Fibroblast of skin of left biceps (primary cell): ENCODE measurements at regions not wholly inside any gene's neighbourhood (a gene's known extent, or its start where the extent isn't known, plus 50 kb on each side); places are given as distances from the start of the nearest gene placed in this dataset.
A peak's percentile ranks its signal among the peaks of the same experiment; 100 is the strongest.

ENCODE experiments used
- DNase-seq, 2 experiments: peaks; one replicate each; pipeline ENCODE4 v3.0.0-alpha.2; 2013; ENCODE audit warnings: low read depth in 2 of 2

DNA sequence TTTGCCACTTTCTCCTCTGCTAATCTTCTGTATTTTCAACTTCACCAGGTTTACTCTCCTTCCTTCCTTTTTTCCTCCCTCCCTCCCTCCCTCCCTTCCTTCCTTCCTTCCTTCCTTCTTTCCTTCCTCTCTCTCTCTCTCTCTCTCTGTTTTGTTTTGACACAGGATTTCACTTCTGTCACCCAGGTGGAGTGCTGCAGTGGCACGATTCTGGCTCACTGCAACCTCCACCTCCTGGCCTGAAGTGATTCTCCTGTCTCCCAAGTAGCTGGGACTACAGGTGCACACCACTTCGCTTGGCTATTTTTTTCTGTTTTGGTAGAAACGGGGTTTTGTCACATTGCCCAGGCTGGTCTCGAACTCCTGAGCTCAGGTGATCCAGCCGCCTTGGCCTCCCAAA, 181.2 kb upstream of the BTG1 start:
- DNase-seq = no peak

DNA sequence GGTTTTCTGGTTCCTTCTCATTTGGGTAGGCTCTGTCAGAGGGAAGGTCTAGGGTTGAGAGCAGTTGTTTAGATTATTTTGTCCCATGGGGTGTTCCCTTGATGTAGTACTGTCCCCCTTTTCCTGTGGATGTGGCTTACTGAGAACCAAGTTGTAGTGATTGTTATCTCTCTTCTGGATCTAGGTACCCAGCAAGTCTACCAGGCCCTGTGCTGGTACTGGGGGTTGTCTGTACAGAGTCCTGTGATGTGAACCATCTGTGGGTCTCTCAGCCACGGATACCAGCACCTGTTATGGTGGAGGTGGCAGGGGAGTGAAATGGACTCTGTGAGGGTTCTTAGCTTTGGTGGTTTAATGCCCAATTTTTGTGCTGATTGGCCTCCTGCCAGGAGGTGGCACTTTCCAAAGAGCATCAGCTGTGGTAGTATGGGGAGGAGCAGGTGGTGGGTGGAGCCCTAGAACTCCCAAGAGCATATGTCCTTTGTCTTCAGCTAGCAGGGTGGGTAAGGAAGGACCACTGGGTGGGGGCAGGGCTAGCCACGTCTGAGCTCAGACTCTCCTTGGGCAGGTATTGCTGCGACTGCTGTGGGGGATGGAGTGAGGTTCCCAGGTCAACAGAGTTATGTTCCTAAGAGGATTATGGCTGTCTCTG, 179.3 kb upstream of the BTG1 start:
- no peak for DNase-seq

DNA sequence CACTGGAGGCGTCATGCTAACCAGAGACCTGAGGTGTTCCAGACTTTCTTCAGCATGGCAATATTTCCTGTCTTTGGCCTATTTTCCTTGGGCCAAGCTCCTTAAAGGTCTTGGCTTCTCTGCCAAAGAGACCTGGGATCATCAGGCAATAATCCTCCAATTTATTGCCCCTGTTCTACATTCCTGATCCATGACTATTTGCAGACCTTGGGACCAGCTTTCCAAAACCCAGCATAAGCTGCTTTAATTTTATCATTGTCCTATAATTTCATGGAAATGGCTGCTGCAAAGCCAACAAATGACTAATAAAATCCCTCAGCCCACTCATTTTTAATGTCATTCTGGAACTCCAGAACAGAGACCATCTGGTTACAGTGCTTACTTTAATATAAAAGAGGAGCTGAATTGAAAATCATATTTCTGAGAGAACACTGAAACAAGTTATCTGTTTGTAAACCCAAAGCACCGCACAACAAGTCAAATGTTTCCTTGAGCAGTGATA, 166.9 kb upstream of the BTG1 start:
- no peak for DNase-seq

DNA sequence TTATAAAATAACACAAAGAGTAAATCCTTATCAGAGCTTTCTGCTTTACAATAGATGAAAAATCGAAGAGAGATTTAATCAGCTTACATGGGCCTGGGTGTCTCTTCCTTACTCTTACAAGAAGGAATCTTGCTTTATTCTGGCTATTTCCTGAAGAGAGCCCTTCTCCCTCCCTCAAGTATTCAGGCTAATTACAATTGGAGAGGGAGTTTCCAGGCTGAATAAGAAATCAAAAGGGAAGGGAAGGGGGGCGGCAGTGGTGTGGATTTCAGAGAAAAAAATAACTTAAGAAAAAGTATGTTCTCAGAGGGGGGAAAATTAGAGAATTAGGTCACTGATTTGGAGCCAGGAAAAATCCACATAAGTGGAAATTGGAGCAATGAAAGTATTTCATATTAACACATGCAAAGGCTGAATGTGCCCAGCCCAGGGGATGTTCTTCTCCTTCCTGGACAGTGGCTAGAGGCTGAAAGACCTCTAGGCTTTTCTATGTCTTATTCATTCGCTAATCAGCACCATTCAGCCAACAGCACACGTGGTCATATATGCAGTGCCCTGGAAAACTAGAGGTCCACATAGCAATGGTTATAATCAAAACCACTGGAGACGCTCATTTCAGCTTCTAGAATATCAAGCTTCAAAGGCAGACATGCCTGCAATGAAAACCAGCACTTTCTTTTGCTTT, 158.9 kb upstream of the BTG1 start:
- no peak for DNase-seq

DNA sequence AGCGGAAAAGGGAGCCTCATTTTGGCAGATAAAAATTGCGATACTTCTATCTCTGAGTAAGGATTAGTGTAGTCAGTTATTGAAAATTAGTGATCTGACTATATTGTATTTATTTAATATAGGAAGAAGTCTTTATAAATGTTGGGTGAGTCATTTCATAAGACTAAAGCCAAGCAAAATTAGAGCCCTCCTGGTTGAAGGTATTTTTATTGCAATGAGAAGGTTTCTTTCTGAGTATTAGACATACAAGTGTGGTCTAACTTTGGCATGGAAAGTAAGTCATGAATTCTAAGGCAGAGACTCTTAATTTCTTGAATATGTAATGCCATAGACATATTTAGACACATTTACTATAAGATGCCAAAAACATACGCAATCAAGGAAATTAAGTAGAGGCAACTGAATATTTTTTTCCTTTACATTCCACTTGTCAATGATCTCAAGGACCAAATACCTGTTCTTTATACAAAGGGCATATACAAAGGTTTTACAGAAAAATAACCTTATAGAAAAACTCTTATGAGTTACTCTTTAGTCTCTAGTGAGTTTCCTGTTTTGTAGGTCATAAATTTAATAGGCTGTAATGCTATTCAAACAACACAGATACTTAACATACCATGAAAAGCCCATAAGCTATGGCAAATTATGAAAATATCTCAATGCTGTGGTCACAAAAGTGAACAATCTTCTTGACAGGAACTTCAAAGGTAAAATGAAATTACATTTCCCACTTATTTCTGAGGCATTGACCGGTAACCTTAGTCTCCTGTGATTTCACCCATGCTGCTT, 156.6 kb upstream of the BTG1 start:
- no peak for DNase-seq

DNA sequence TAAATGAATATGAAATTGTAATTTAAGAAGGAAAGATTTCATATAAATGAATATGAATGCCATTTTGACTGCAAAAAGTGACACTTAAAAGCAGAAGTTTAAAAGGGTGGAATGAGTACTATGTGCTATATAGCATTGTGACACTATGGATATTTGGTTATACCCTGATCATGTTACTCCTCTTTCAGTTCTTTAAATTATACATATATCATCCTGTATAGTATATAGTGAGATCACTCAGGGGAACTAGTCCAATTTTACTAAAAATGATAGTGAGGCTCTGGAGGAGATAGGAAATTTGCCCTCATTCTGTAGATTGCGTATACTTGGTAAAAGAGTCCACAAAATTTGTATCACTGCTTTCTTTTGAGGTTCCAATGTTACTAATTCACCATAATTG, 155.7 kb upstream of the BTG1 start:
- DNase-seq = no peak

DNA sequence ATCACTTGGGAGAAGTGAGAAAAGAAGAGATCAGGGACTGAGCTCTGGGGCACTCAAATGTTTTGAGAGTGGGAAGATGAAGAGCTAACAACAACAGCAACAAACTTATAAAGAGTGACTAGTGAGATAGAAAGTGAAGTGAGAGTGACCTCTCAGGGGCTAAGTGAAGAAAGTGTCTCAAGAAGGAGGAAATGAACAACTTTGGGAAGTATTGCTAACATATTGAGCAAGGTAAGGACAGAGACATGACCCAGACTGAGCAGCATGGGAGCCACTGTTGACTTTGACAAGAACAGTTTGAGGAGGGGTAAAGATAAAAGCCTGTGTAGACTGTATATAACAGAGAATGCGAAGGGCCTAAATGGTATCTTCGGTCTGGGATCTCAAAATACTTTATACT, 155.1 kb upstream of the BTG1 start:
- DNase-seq = no peak

DNA sequence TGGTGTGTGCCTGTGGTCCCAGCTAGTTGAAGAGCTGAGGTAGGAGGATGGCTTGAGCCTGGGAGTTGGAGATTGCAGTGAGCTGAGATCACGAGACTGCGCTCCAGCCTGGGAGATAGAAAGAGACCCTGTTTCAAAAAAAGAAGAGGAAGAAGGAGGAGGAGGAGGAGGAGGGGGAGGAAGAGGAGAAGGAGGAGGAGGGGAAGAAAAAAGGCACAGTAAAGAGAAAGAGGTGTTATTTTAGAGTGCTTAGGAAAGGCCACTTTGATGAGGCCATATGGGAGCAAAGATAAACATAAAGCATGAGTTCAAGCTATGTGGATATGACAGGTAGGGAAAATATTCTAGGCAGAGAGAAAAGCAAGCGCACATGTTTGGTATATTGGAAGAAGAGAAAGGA, 154.1 kb upstream of the BTG1 start:
- no peak for DNase-seq

DNA sequence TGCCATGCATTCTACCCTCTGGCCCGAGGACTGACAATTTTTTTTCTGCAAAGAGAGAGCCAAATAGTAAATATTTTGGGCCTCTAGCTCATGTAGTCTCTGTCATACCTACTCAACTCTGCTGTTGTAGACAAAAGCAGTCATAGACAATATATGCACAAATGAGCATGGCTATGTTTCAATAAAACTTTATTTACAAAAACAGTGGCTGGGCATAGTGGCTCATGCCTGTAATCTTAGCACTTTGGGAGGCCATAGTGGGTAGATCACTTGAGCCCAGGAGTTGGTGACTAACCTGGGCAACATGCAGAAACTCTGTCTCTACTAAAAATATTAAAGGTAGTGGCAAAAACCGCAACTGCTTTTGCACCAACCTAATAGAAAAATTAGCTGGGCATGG, 153.7 kb upstream of the BTG1 start:
- no peak for DNase-seq

DNA sequence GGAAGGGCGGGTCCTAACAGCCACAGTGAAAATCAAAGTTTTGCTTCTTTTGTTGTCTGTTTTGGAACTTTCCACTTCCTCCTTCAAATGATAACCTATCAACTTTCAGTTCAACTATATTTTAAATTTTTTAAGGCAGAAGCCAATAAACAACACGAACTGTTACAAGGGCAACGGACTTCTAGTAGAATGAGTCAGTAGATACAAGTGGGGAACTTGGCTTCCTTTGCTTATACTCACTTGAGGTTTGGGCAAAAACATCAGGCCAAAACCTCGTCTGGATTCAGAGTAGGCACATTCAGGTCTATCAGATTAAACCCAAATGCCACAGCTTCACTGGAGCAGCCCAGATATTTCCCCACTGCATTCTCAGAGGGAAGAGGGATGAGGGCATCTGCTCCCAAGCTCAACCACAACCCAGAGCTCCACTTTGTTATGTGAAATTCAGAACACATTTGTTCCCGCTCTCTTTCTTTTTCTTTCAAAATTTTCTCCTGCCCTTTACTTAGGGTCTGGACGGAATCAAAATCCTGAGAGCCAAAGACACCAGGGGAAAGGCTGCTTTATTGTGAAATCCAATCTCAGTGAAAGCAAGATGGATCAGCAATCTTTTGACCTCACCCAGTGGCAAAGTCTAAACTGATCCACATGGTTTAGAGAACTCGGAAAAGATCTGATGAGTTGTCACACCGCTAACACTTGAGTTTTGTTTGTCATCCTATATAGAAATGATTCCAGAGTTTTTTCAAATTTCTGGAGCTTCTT, 152.5 kb upstream of the BTG1 start:
- DNase-seq = peak in 1 of 2 experiments; percentile 28

DNA sequence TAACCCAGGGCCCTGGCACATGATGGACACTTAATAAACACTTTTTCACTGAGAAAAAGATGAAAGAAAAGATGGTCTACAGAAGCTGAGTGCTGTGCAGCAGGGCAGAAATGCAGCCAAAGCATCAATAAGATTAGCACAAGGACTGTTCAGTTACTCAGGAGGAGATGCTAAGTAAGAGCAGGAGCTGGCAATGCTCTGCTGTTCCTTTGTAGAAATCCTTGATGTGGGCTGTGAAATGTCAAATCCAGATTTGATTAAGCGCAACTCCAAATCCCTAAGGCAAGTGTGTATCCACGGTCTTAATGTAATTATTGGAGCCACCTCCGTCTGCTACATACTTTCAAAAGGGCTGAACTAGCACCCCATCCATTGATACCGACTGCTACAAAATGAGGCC, 151.8 kb upstream of the BTG1 start:
- no peak for DNase-seq

DNA sequence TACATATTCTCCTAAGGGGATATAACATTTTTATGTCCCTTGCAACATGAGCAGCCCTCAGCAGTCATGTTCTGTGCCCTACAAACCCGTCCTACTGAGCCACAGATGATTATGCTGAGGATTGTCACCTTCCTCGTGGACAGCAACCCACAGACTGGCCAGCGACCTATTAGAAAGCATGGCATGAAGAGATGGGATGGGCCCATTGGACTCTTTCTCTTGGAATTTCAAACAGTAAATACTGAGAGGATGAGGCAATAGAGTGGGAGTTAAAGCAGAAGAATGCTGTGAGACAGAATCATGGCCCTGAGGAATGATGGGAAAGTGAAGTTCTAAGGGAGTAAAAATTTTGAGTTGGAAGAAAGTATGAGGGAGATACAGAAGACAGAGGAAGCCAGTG, 149.9 kb upstream of the BTG1 start:
- DNase-seq = no peak

DNA sequence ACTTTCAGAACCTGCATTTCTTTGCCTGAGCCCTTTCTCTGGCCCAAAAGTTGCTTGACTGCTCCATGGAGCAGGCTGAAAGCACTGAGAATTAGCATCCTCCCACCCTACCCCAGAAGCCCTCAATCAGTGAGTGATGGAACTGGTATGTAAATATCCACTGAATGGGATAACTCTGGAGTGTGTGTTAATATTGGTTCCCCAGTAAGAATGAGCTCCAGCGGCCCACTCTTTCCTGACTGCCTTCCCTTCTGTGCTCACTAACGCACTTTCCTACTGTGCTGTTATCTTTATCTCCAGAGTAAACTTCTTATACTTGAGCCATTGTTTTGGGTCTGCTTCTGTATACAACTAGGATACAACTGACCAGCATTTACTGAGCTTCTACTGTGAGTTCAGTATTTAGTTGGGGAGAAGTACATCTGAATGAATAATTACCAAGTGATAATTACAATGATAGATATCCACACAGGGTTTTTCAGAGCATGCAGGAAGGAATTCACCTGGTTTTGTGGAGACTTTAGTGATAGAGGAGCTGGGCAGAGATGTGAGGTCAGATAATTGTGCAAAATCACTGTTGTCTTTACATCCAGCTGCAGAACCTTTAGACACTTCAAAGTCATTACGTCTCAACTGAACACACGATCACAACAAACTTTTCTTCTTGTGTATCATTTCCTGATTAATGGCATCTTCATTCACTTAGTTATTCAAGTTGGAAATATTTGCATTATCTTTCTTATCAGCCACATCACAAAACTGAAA, 149.2 kb upstream of the BTG1 start:
- no peak for DNase-seq

DNA sequence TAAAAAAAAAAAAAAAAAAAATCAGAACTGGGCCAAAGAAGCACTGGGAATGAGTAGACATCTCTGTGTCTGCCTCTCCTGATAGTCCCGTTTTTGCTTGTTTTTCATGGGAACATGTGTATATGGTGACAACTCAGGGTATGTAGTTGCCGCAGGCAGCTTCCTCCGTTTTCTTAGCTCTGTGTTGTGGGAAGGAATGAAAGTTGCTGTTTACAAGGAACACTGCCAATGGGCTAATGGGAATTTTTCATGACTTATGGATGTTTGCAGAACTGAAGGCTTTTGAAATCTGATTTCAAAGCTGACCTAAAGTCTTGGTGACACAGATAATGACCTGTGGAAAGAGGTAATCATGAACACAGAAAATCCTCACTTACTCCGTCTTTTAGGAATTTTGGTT, 146.4 kb upstream of the BTG1 start:
- DNase-seq = no peak

DNA sequence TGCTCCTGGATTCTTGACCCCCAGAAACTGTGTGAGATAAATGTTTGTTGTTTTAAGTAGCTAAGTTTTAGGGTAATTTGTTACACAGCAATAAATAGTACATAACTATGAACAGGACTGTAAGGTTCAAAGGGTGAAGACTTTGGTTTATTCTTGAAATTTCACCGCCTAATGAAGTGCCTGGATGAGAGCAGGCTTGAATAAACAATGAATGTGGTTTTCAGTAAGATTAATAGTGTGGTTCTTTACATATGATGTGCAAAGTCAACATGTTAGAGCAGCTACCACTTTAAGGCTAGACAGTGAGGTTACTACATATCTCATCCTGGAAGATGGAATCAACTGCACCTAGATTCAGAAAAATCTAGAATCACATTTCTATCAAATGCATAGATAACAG, 145.2 kb upstream of the BTG1 start:
- no peak for DNase-seq

DNA sequence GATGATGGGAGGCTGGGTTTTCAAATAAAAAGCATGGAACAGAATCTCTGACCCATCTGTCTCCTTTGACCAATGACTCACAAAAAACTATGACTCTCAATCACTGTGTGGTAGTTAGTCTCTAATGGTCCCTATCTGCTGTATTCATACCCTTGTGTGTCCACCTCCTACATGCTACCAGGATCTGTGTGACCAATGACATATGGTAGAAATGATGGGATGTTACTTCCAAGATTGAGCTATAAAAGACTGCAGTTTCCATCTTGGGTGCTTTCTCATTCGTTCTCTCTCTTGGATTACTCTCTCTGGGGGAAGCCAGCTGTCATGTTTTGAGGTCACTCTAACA, 144.7 kb upstream of the BTG1 start:
- DNase-seq = no peak

DNA sequence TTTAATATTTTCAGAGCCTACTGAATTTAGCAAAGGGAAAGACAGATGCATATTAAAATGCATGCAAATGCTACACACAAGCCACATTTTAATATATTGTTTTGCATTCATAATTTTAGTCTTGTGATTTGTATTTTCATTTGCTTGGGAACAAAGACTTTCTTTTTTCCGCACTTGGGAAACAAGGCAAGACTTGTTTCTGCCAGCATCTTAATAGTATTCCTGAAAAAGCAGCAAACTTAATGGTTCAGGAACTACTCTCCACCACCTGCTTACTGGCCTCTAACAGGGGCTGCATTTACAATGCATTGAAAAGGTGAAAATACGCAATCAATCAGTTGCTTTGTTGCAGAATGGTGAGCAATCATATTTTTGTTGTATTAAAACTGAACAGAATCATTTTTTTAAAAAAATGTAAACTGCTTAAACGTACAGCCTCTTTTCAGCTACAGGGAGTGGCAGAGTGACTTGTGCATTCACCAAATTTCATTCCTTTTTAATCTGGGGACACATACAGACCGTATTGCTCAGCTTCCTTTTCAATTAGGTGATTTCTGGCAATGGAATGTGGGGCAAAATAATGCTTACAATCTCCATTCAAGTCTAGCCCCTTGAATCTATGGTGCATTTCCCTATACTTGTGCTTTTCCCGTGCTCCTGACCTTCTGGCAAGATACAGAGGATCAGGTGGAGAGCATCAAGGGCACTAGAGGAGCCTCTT, 144.1 kb upstream of the BTG1 start:
- DNase-seq = peak; percentile 31 to 39

DNA sequence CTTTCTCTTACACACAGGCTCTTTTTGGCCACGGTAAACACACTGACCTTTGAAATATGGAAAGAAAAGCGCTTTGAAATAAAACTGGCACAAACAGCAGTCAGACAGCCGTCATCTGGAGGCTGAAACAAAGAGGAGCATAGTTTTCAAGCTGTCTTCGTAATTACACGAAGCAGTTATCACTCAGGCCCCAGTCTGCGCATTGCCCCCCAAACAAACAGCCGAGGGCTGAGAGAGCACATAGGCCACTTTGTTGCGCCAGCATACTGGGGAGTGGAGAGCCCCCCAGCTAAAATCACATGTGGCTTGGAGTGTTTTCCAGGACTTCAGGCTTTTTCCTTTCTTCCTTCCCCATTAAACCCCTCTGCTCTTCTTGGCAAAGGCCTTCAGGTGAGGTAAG, 142.9 kb upstream of the BTG1 start:
- no peak for DNase-seq

DNA sequence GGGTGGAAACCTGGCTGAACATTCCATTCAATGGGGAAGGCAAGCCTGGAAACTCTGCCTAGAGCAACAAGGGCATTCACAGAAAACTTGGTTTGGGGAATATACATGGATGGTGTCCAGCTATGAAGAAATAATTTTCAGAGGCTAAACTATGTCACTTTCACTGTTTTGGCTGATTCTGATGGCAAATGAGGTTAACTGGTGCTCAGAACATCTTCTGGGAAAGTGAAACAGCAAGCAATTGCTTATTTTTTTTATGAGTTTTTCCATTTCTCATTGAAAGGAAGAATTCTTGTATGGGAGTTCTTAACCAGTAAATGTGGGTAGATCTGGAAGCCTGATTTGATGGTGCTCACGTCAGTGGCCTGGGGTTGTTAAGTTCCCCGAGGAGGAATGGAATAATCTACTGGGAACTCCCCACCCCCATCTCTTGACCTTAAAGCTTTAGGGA, 132.8 kb upstream of the BTG1 start:
- no peak for DNase-seq

DNA sequence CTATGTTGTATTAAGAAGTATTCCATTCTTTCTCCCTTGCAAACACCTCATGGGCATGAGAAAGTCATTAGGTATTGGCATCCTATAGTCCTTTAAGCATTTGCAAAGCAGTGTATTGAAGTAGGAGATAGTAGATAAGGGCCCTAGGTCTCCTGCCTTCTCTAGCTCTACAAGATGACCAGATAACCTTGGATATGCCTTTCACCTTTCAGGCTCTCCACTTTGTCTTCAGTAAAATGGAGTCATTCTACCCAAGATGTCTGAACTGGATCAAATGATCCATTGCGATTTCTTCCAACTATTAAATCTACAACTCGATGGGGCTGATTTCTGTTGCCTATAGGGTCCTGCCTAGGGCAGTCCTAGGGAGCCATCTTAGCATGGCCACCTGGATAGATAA, 132.1 kb upstream of the BTG1 start:
- no peak for DNase-seq

DNA sequence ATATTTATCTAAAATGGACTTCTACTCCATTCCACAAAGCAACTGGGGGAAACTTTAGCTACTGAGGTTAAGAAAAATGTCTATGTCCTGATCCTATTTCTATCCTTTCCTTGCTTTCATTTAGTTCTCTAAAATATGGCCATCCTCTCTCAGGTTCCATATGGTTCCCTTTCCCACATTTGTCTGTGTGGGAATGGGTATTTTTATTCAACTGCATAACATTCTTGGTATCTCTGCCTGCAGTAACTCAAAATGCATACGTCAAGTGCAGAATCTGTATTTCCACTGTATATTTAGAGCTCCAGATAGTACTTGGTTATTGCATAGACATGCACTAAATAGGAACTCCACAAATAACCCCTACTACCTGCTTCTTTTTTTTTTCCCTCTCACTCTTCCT, 130.6 kb upstream of the BTG1 start:
- no peak for DNase-seq
